Upper lobe of left lung (tissue), 4 donors: ENCODE measurements at regions not wholly inside any gene's neighbourhood (a gene's known extent, or its start where the extent isn't known, plus 50 kb on each side); places are given as distances from the start of the nearest gene placed in this dataset.

Experiments
- POLR2A ChIP-seq, 4 donors: fragments of 450-650 bp; IDR thresholded peaks; one replicate each; pipeline ENCODE4 v1.5.1; 2016 to 2017; ENCODE audit warnings: antibody characterized with exemption in 4 of 4, mild to moderate bottlenecking in 2 of 4
- POLR2AphosphoS5 ChIP-seq, 2 donors: sonication (generic); formaldehyde crosslinking; IDR thresholded peaks; one replicate each; pipeline ENCODE4 v1.5.1; 2017; ENCODE audit warnings: antibody characterized with exemption in 2 of 2
- TF ChIP-seq, protein P1 (sequence below), 6 experiments: fragments of 450-650 bp in 4 of 6; fragments of 200-600 bp in 2 of 6; sonication (generic) in 2 of 6; IDR thresholded peaks; one replicate each; pipeline ENCODE4 v1.5.1; 2016 to 2019; ENCODE audit warnings: antibody characterized with exemption in 6 of 6

DNA sequence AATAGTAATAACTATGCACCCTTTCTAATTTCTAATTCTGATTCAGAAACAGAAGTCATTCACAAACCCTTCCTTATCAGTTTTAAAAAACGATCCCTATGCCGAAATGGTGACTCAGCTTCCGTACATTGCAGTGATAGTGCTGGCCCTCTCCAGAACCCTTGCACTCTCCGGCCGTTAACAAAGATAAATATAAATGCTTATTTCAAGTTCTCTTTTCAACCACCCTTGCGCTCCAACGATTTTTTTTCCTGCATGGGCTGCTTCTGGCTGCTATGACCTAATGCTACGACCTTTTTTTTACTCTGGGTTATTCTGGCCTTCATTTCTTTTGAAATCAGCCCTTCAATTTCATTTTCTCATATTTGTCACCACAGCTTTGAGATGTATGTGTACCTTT lies 646.2 kb downstream of the NTRK3 start:
- TF ChIP-seq POLR2A (IDR thresholded peaks at IDR 0.05) = no peak
- TF ChIP-seq POLR2AphosphoS5 (IDR thresholded peaks at IDR 0.05) = no peak
- TF ChIP-seq, protein P1, sequence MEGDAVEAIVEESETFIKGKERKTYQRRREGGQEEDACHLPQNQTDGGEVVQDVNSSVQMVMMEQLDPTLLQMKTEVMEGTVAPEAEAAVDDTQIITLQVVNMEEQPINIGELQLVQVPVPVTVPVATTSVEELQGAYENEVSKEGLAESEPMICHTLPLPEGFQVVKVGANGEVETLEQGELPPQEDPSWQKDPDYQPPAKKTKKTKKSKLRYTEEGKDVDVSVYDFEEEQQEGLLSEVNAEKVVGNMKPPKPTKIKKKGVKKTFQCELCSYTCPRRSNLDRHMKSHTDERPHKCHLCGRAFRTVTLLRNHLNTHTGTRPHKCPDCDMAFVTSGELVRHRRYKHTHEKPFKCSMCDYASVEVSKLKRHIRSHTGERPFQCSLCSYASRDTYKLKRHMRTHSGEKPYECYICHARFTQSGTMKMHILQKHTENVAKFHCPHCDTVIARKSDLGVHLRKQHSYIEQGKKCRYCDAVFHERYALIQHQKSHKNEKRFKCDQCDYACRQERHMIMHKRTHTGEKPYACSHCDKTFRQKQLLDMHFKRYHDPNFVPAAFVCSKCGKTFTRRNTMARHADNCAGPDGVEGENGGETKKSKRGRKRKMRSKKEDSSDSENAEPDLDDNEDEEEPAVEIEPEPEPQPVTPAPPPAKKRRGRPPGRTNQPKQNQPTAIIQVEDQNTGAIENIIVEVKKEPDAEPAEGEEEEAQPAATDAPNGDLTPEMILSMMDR (IDR thresholded peaks at IDR 0.05) = no peak
